K562 (cell line): ENCODE measurements at regions not wholly inside any gene's neighbourhood (a gene's known extent, or its start where the extent isn't known, plus 50 kb on each side); places are given as distances from the start of the nearest gene placed in this dataset.

Experiments used
- CEBPB ChIP-seq: fragments of 450-650 bp; IDR thresholded peaks from 2 replicates; pipeline ENCODE4 v1.6.1; 2016; ENCODE audit warnings: missing genetic modification characterization, missing compliant biosample characterization
- ETV6 ChIP-seq, 3 experiments: fragments of 150-350 bp in 1 of 3; sonication (generic) in 1 of 3; formaldehyde crosslinking in 1 of 3; IDR thresholded peaks; 2 replicates each; pipeline versions ENCODE4 v1.6.1 to v1.8.0; 2014 to 2022; ENCODE audit warnings: borderline replicate concordance in 2 of 3, low read depth in 2 of 3, antibody characterized with exemption in 1 of 3, low read length in 1 of 3, mild to moderate bottlenecking in 1 of 3, missing genetic modification reagents in 1 of 3
- HDAC8 ChIP-seq: fragments of 450-650 bp; IDR thresholded peaks from 2 replicates; pipeline ENCODE4 v1.6.1; 2016; ENCODE audit warnings: mild to moderate bottlenecking, missing genetic modification characterization, moderate library complexity, missing compliant biosample characterization
- NR2C2 ChIP-seq, 2 experiments: fragments of 200-800 bp in 1 of 2; sonication (Bioruptor generic) in 1 of 2; sonication (generic) in 1 of 2; formaldehyde crosslinking in 1 of 2; IDR thresholded peaks; 2 replicates each; pipeline versions ENCODE4 v1.6.1 to v1.8.0; 2016 to 2022; ENCODE audit warnings: mild to moderate bottlenecking in 1 of 2, missing compliant biosample characterization in 1 of 2, missing genetic modification characterization in 1 of 2, missing genetic modification reagents in 1 of 2

- no peak for TF ChIP-seq ETV6 (IDR thresholded peaks at IDR 0.05; ENCODE audit: borderline replicate concordance in 1 of 2, low read depth in 2 of 2, low read length in 1 of 2)
- TF ChIP-seq ETV6 (CRISPR knock-in tag; IDR thresholded peaks at IDR 0.05; ENCODE audit: borderline replicate concordance), result no peak
- no peak for TF ChIP-seq CEBPB (tag)
- TF ChIP-seq NR2C2 (CRISPR knock-in tag; IDR thresholded peaks at IDR 0.05), result no peak
- no peak for TF ChIP-seq NR2C2 (tag; IDR thresholded peaks at IDR 0.05)
- TF ChIP-seq HDAC8 (tag), result no peak
These were observed 380.7 kb upstream of the GOLIM4 start for GRCh38 chr3:168476360-168476980.
